Panc1 (cell line): ENCODE measurements at regions not wholly inside any gene's neighbourhood (a gene's known extent, or its start where the extent isn't known, plus 50 kb on each side); places are given as distances from the start of the nearest gene placed in this dataset.

Experiments used
- CTCF ChIP-seq: fragments of 450-650 bp; IDR thresholded peaks from 2 replicates; pipeline ENCODE4 v1.5.1; 2017; ENCODE audit warnings: mild to moderate bottlenecking
- SIN3A ChIP-seq: IDR thresholded peaks from 2 replicates; pipeline ENCODE4 v1.6.1; 2012; ENCODE audit warnings: low read depth, mild to moderate bottlenecking, low read length, moderate library complexity, borderline replicate concordance; ENCODE audit not compliant: insufficient read depth

GRCh38 chr7:85392789-85393188 lies 205.9 kb upstream of the SEMA3D start:
- TF ChIP-seq CTCF (no peak), SIN3A (no peak)
